CD4-positive, alpha-beta T cell treated with Interleukin-2 at 100 ng/mL for 4 hours (primary cell): ENCODE measurements at regions not wholly inside any gene's neighbourhood (a gene's known extent, or its start where the extent isn't known, plus 50 kb on each side); places are given as distances from the start of the nearest gene placed in this dataset.

Experiments used
- DNase-seq: peaks from one replicate; pipeline ENCODE4 v3.0.0-alpha.2; 2020; ENCODE audit warnings: low spot score

DNA sequence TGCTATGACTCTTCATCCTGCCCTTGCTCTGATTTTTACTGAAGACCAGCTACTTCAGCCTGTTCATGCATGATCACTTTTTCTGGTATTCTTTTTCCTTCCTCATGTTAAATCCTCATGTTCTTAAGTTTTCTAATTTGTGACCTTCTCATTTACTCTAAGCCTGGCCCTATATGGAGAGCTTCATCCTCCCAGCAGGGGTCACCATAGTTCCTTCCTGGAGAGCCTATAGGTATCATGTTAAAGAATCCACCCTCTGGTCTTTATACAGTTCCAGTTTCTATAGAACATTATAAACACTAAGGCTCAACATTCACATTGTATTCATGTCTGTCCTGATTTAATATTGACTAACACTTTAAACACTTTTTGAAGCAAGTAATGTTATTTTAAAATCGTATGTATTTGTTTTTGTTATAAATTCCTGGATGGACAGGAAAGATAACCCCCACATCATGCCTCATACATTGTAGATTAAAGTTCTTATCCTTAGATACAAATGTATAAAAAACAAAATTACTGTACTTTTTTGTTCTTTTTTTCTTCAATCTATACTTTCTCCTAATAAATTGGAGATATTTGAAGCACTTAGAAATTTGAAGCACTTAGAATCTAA is 53.8 kb upstream of the OTUD4 start:
- peak; percentile 59 for DNase-seq

DNA sequence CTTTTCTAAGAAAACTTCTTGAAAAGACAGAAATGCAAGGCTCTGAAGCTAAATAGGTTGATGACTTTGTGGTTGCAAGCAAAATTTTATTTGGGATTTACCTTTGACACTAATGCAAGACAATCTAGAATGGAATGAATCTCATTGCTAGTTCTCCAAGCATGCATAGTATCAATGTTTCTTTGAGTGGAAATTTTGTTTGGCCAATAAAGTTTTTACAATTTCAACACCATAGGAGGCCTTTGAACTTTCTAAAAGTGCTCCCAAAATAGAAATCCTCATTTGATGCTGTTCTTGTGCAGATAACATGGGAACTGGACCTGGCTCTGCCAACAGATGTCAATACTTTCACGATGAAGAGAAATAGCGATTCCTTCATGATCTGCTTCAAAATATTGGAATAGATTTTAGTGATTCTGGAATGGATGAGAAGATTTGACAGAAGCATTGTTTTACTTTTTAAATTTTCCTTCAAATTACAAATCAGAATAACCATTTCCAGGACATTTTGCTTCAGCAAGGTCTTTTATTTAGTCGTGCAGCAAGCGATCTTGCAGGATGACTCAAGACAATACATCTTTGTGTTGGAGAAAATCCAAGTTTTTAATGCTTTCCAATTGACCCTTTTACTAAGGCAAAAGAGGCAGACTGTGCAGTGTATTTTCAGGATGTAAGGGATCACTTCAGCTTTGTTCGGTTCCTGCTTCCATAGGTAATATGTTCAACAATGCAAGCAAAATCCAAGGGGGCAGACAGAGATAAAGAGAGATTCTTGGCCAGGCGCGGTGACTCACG is 51.7 kb upstream of the OTUD4 start:
- DNase-seq: no peak

DNA sequence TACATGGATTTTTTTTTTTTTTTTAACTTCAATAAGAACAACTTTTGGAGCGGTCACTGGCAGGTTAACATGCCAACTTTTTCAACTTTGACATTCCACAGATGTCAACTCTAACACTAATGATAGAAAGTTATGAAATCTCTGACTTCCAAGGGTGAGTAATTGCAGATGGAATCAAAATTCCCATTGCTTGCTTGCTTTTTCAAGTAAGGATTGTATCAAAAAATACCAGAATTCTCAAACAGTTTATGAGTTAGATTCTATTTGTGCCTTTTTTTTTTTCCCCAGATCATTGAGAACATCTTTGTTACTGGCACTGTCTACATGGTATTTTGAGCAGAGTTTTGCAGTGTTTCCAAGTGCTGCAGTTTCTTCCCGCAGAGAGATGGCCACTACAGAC is 50.3 kb upstream of the OTUD4 start:
- no peak for DNase-seq
